ENCODE measurements at regions not wholly inside any gene's neighbourhood (a gene's known extent, or its start where the extent isn't known, plus 50 kb on each side); places are given as distances from the start of the nearest gene placed in this dataset.

- DNase-seq: no peak
- ChIA-PET CTCF (interaction anchor here (1.1 kb wide), 1 partner anchor 33 kb away, joined by 3 read pairs; no protein-coding TSS in a partner anchor), POLR2A (no interaction called here)
- H3K9me3 Mint-ChIP-seq: no peaks in the 10 kb centered on the region
- H3K36me3 Mint-ChIP-seq (ENCODE audit: low read depth): no peaks in the 10 kb centered on the region
- H3K27ac Mint-ChIP-seq: no peak overlapping the region
- no peaks in the 10 kb centered on the region for H3K4me1 Mint-ChIP-seq (ENCODE audit: low read depth)
- TF ChIP-seq CTCF (IDR thresholded peaks at IDR 0.05): no peak
- intact Hi-C loops (cut with micrococcal nuclease): no loop called here
- H3K27me3 Mint-ChIP-seq: no peaks in the 10 kb centered on the region
- ATAC-seq: no peak
- no peak overlapping the region for H3K4me3 Mint-ChIP-seq
These were observed 175.0 kb downstream of the MACROH2A1 start for GRCh38 chr5:135223891-135224625.

GRCh38 chr5:135223404-135223803, 175.6 kb downstream of the MACROH2A1 start:
- DNase-seq (no peak), ATAC-seq (no peak)
- Mint-ChIP-seq H3K4me3 (no peak overlapping the region), H3K27me3 (no peaks in the 10 kb centered on the region), H3K27ac (no peak overlapping the region), H3K9me3 (no peaks in the 10 kb centered on the region), H3K36me3 (ENCODE audit: low read depth) (no peaks in the 10 kb centered on the region), H3K4me1 (ENCODE audit: low read depth) (no peaks in the 10 kb centered on the region)
- ChIA-PET CTCF (no interaction called here), POLR2A (no interaction called here)
- intact Hi-C loops (cut with micrococcal nuclease): no loop called here
- TF ChIP-seq CTCF (IDR thresholded peaks at IDR 0.05): no peak

GRCh38 chr5:135222771-135223170, 176.3 kb downstream of the MACROH2A1 start:
- no peak for DNase-seq
- CTCF ChIA-PET: no interaction called here
- no peak for ATAC-seq
- H3K4me3 Mint-ChIP-seq: no peak overlapping the region
- H3K36me3 Mint-ChIP-seq (ENCODE audit: low read depth): no peaks in the 10 kb centered on the region
- POLR2A ChIA-PET: no interaction called here
- no peaks in the 10 kb centered on the region for H3K9me3 Mint-ChIP-seq
- H3K27me3 Mint-ChIP-seq: no peaks in the 10 kb centered on the region
- H3K27ac Mint-ChIP-seq: no peak overlapping the region
- intact Hi-C loops (cut with micrococcal nuclease): no loop called here
- H3K4me1 Mint-ChIP-seq (ENCODE audit: low read depth): no peaks in the 10 kb centered on the region
- TF ChIP-seq CTCF (IDR thresholded peaks at IDR 0.05): no peak

GRCh38 chr5:135222171-135222681, 176.8 kb downstream of the MACROH2A1 start:
- no peaks in the 10 kb centered on the region for H3K27me3 Mint-ChIP-seq
- CTCF ChIA-PET: no interaction called here
- POLR2A ChIA-PET: no interaction called here
- TF ChIP-seq CTCF (IDR thresholded peaks at IDR 0.05): no peak
- H3K36me3 Mint-ChIP-seq (ENCODE audit: low read depth): no peaks in the 10 kb centered on the region
- no peak for ATAC-seq
- no peak overlapping the region for H3K4me3 Mint-ChIP-seq
- no peak overlapping the region for H3K27ac Mint-ChIP-seq
- no peaks in the 10 kb centered on the region for H3K4me1 Mint-ChIP-seq (ENCODE audit: low read depth)
- no peak for DNase-seq
- no peaks in the 10 kb centered on the region for H3K9me3 Mint-ChIP-seq
- intact Hi-C loops (cut with micrococcal nuclease): no loop called here

- H3K9me3 Mint-ChIP-seq: no peaks in the 10 kb centered on the region
- no peaks in the 10 kb centered on the region for H3K36me3 Mint-ChIP-seq (ENCODE audit: low read depth)
- no peak for ATAC-seq
- H3K4me3 Mint-ChIP-seq: no peak overlapping the region
- intact Hi-C loops (cut with micrococcal nuclease): no loop called here
- no peaks in the 10 kb centered on the region for H3K4me1 Mint-ChIP-seq (ENCODE audit: low read depth)
- H3K27ac Mint-ChIP-seq: no peak overlapping the region
- no peak for TF ChIP-seq CTCF (IDR thresholded peaks at IDR 0.05)
- no peak for DNase-seq
- CTCF ChIA-PET: no interaction called here
- no peaks in the 10 kb centered on the region for H3K27me3 Mint-ChIP-seq
- POLR2A ChIA-PET: no interaction called here
These were observed 177.3 kb downstream of the MACROH2A1 start for GRCh38 chr5:135221696-135222095.
